ENCODE measurements at regions not wholly inside any gene's neighbourhood (a gene's known extent, or its start where the extent isn't known, plus 50 kb on each side); places are given as distances from the start of the nearest gene placed in this dataset.
"Not testable (repeated sequence)": the region's sequence is repeated elsewhere in the genome, so short reads cannot be mapped to it uniquely, and the experiment has no call there.

DNA sequence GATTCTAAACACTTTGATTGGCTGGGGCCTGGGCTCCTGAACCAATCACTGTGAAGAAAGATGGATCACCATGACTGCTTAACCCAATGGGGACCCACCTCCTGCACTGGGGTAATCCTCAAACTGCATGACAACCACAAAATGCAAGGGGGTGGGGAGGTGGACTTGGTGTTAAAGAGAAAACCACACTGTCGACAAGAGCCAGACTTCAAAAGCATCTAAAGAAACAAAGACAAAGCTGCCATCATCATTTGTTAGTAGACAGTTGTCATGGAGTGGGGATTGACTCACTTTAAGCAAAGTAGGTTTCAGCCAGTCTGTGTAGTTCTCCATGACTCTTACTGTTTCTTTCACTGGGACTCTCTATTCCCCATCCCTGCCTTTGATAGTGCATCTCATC is 433.8 kb downstream of the PLPP3 start:
- no peak for DNase-seq

DNA sequence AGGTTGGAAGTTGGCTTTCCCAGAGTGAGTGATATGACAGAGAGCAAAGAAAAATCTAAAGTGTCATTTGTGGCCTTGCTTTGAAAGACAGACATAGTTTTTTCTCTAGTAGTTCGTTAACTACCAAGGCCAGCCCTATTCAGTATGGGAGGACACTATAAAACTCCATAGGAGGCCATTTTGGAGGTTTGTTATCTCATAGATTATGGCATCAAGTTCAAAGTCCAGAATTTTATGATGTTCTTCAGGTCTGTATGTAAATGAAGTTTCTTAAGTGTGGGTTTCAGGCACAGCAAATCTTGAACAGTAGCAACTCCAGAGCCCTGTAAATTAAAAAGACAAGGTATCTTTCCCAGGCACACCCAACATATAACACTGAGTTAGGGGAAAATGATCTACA is 437.1 kb downstream of the PLPP3 start:
- DNase-seq, result no peak

DNA sequence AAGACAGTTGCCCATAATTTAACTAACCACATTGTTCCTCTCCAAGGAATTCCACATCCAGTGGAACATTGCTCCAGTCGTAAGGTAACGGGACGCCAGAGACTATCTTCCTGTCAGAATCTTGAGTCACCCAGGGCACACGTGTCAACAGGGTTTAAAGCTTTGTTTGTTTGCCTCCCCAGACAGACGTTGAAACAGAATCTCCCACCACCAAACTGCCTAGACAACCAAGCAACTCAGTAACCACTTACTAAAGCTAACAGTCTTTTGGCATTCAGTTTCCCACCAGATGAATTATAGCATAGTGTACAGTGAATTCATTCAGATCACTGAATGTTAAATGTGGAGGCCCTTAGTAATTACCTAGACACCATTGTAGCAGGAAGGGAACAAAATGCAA is 439.5 kb downstream of the PLPP3 start:
- no peak for DNase-seq

GRCh38 chr1:56137521-56138505 is 441.6 kb downstream of the PLPP3 start:
- DNase-seq, result no peak

- DNase-seq, result no peak
Observed at GRCh38 chr1:56137090-56137489, 442.3 kb downstream of the PLPP3 start.

- no peak for DNase-seq
Observed at GRCh38 chr1:56135864-56136147, 443.6 kb downstream of the PLPP3 start.

DNA sequence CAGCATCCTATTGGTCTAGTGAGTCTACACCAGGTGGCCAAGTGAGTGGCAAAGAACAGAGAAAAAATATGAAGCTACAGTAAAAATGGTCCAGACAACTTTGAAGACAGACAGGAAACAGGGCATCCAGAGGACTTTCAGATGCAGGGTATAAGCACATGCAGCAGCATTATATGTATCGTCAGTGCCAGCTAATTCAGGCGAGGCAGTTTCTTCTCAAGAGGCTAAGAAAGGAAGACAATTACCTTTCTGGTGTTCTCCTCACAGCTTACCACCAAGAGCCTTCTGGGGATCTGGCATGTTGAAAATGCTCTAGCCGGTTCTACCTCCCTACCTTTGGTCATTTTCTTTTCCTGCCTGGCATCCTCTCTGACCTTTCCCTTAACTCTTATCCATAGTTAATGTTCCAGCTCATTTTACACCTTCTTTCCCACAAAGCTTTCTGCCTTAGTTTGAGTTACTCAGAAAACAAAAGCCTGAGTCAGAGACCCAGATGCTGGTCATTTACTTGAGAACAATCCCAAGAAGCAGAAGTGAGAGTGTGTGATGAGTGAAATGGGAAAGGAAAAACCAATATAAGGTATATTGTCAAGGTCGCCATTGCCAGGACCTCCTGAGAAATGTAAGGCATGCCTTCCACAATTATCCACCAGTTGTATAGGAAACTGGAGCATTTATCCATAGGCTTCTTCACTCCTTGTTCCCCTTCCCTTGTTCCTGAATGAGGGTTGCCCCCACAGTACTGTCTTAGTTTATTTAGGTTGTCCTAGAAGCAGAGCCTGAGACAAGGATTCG is 444.1 kb downstream of the PLPP3 start:
- no peak for DNase-seq

DNA sequence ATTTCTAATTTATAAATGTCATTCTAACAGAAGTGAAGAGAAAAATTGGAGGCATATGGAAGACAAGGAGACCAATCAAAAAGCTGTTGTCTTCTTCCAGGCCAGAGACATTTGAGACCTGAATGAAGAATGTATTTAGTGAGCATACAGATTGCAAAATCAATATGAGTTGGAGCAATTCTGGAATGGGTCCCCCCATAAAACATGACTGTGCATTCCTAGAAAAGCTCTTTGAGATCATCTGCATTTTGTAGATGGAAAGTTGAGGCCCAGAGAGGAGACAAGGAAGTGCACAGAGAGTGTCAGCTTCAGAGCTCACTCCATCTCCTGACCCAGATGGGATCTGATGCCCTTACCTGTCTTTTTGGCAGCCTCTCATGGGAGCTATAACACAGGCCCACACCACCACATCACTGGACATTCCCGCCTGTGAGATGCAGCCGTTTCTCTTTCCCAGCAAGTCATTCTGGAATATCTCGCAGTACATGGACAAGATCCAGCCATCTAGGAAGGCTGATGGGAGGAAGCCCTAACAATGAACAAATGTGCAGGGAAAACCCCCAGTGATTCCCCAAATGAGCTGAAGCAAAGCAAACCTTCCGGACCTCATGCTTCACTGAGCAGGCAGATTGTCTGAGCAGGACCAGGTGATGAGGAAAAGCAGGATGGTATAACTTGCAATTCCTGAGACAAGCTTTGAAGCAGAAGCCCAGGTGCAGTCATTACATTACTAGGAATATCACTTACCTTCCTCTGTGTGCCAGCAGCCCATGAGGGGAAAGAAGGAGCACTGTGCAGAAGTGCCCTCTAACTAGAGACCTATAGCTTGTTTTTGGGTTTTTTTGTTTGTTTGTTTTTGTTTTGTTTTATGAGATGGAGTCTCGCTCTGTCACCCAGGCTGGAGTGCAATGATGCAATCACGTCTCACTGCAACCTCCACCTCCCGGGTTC is 445.6 kb downstream of the PLPP3 start:
- no peak for DNase-seq

GRCh38 chr1:56132520-56132919 is 446.8 kb downstream of the PLPP3 start:
- DNase-seq, result no peak

DNA sequence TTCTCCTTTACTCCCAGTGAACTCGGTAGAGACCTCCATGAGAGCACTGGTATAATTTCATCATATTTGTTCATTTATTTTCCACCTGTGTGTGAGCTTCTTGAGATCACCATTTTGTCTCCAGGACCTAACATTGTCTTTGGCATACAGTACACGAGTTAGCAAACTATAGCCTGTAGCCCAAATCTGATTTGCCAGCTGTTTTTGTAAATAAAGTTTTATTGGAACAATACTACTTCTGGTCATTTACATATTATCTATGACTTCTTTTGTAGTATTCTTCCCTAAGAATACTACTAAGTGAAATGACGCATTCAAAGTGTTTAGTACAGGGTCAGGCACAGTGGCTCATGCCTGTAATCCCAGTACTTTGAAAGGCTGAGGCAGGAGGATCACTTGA is 449.5 kb downstream of the PLPP3 start:
- DNase-seq, result no peak

- DNase-seq, result no peak
Observed at GRCh38 chr1:56125316-56125715, 454.0 kb downstream of the PLPP3 start.

GRCh38 chr1:56123826-56124225 is 455.5 kb downstream of the PLPP3 start:
- no peak for DNase-seq

DNA sequence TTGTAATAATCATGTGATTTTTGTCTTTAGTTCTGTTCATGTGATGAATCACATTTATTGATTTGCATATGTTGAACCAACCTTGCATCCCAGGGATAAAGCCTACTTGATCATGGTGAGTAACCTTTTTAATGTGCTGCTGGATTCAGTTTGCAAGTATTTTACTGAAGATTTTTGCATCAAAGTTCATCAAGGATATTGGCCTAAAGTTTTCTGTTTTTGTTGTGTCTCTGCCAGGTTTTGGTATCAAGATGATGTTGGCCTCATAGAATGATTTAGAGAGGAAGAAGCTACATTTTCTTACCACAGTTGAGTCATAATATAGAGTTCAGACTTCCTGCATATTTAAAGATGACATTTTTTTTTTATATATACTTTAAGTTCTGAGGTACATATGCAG is 455.9 kb downstream of the PLPP3 start:
- no peak for DNase-seq

GRCh38 chr1:56120021-56120420 is 459.3 kb downstream of the PLPP3 start:
- no peak for DNase-seq

- DNase-seq, result not testable (repeated sequence)
Observed at GRCh38 chr1:56118676-56119075, 460.7 kb downstream of the PLPP3 start.

GRCh38 chr1:56115701-56116100 is 463.7 kb downstream of the PLPP3 start:
- DNase-seq, result no peak

GRCh38 chr1:56113679-56114078 is 465.7 kb downstream of the PLPP3 start:
- no peak for DNase-seq

DNA sequence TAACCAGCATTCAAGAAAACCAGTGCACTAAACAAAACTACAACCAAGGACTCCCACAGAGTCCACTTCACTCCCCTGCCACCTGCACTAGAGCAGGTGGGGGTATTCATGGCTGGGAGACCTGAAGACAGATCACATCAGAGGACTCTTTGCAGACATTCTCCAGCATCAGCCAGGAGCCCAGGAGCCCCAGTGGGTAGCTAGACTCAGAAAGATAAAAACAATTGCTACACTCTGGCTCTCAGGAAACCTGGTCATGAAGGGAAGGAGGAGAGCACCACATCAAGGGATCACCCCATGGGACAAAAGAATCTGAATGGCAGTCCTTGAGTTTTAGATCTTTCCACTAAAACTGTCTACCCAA is 472.1 kb downstream of the PLPP3 start:
- DNase-seq, result no peak

DNA sequence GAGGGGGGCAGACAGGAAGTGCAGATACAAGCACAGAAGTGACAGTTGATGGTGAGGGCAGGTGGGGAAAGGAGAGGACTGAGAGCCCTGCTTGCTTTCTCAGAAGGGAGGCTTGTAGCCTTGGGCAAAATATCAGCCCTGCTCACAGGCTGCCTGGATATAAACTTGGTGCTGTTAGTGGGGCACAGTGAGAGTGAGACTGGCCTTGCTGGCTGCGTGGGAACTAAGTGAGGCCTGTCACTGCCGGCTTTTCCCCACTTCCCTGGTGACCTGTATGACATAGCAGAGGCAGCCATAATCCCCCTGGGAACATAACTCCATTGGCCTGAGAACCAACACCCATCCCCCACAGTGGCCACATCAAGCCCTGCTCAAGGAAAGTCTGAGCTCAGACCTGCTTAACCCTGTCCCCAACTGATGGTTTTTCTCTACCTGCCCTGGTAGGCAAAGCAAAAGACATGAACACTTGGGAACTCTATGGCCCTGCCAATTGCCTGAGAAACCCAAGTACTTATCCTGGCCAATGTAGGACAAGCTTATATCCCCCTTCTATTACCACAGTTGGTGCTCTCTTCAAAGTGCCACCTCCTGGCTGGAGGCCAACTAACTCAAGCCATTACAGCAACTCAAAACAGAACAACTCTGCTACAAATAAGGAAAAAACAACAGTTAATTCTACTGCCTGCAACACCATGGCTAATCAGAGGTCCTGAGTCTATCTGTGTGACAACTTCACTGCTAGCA is 472.7 kb downstream of the PLPP3 start:
- no peak for DNase-seq

DNA sequence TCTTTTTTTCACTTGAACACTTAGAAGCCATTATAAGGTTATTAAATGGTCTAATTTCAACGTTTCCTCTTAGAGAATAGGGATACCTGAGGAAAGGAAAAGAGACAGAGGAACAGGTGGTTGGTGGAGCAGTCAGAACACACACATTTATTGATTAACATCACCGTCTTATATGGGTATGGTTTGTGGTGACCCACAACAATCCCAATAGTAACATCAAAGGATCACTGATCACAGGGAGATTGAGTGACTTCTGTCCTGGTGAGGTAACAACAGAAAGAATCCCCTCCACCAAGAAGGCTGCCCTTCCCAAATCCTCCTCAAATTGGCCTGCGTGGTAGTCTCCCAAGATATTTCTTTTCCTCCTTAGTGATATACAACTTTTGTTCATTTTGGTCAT is 474.0 kb downstream of the PLPP3 start:
- DNase-seq, result no peak

DNA sequence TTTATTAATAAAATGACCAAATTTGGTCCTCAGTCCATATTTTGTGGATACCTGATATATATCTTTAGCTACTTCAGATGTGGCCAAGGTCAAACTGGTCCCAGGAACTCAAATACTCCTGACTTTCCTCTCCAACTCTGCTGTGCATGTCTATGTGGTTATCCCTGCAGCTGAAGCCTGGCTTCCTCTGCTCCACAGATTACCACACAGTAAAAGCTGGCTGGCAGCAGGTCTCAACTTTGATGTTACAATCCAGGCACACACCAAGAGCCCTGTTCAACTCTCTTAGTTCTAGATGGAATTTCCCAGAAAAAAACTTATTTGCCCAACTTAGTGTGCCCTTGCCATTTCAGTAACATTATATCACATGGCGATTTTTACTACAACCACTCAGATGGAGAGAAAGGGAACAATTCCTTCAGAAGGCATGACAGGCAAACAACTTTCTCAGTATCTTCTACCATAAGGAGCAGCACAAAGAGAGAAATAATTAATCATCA is 479.5 kb downstream of the PLPP3 start:
- no peak for DNase-seq

DNA sequence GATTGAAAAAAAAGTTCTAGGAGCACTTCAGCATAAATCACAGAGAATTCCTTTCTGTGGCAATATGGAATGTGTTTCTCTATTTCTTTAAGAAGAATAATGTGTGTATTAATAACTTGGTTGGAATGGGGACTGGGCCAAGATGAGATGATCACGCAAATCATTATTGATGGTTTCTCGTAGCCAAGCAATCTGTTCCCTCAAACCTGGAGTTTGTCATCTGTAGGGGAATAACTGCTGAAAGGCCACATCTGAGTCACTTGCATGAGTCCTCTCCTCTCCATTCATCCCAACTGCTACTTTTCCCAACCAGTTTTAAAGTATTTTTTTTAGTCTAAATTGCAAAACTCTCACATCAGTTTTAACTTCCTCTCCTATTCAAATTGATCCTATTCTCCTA is 480.4 kb downstream of the PLPP3 start:
- no peak for DNase-seq
